HUES48 (cell line): ENCODE measurements at regions not wholly inside any gene's neighbourhood (a gene's known extent, or its start where the extent isn't known, plus 50 kb on each side); places are given as distances from the start of the nearest gene placed in this dataset.

Experiments used
- H3K27ac ChIP-seq: one replicate; pipeline ENCODE4 v1.7.0; 2013; ENCODE audit warnings: low read depth, low read length, inconsistent platforms
- H3K27me3 ChIP-seq: 2 replicates; pipeline ENCODE4 v1.6.1; 2013; ENCODE audit warnings: mild to moderate bottlenecking, low read length; ENCODE audit not compliant: control insufficient read depth, insufficient read depth
- H3K36me3 ChIP-seq: 2 replicates; pipeline ENCODE4 v1.6.1; 2013; ENCODE audit warnings: low read length; ENCODE audit not compliant: control insufficient read depth, insufficient read depth
- H3K4me1 ChIP-seq: 2 replicates; pipeline ENCODE4 v1.6.1; 2013; ENCODE audit warnings: mild to moderate bottlenecking, low read length; ENCODE audit not compliant: control insufficient read depth, insufficient read depth
- H3K4me3 ChIP-seq: 2 replicates; pipeline ENCODE4 v1.5.1; 2013; ENCODE audit warnings: mild to moderate bottlenecking, low read depth, low read length
- H3K9ac ChIP-seq: 2 replicates; pipeline ENCODE4 v1.6.1; 2013; ENCODE audit warnings: mild to moderate bottlenecking, low read depth, low read length, moderate library complexity
- H3K9me3 ChIP-seq: 2 replicates; pipeline ENCODE4 v1.6.1; 2013; ENCODE audit warnings: low read length; ENCODE audit not compliant: control insufficient read depth, insufficient read depth

- no peak overlapping the region for H3K9ac ChIP-seq
- H3K9me3 ChIP-seq = no peaks in the 10 kb centered on the region
Observed at GRCh38 chr7:124088590-124088989, 55.7 kb upstream of the TMEM229A start.

DNA sequence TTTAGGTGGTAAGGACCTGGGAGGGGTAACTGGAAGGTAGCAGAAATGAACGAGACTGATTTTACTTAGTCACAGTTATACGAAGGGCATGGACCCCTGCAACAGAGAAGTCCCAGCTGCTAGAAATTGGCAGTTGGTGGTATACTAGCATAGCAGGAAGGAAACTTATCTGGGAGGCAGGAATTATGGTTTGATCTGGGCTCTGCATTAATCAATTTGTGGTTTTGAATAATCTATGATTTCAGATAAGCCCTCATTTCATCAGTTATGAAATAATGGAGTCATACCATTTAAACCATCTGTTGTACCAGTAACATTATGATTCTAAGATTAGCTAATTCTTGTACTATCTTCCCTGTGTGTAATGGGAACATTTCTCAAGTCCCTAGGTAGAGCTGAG, 54.0 kb upstream of the TMEM229A start:
- Histone ChIP-seq H3K4me3 (no peak overlapping the region), H3K9ac (no peak overlapping the region), H3K4me1 (no peaks in the 10 kb centered on the region), H3K27ac (no peak overlapping the region), H3K36me3 (no peaks in the 10 kb centered on the region), H3K27me3 (no peaks in the 10 kb centered on the region), H3K9me3 (no peaks in the 10 kb centered on the region)

More at GRCh38 chr7:124088590-124088989, 55.7 kb upstream of the TMEM229A start:
- Histone ChIP-seq H3K27ac (no peak overlapping the region), H3K4me1 (no peaks in the 10 kb centered on the region), H3K27me3 (no peaks in the 10 kb centered on the region), H3K4me3 (no peak overlapping the region), H3K36me3 (no peaks in the 10 kb centered on the region)

GRCh38 chr7:124085179-124085578, 52.3 kb upstream of the TMEM229A start:
- no peak overlapping the region for H3K4me3 ChIP-seq
- H3K4me1 ChIP-seq = no peaks in the 10 kb centered on the region
- H3K27ac ChIP-seq = no peak overlapping the region
- H3K9ac ChIP-seq = no peak overlapping the region
- H3K9me3 ChIP-seq = no peaks in the 10 kb centered on the region
- H3K27me3 ChIP-seq = no peaks in the 10 kb centered on the region
- H3K36me3 ChIP-seq = no peaks in the 10 kb centered on the region

DNA sequence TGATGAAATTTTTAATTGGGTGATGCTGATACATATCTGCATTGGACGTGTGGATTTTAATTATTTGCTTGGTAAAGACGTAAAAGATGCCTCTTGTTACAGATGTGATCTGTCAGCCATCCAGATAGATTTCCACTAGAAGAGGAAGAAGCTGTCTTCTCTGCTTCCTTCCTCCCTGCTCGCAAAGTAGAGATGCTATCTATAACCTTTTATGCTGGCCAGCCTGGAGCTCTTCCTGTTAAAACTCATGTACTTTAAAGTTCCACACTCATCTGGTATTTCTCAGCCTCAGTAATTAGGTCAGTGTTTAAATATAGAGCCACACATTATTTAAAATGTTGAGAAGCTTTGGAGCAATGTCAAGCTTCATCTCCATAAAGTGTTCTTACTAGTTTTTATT, 51.2 kb upstream of the TMEM229A start:
- H3K9ac ChIP-seq = no peak overlapping the region
- no peaks in the 10 kb centered on the region for H3K9me3 ChIP-seq
- no peak overlapping the region for H3K4me3 ChIP-seq
- H3K27me3 ChIP-seq = no peaks in the 10 kb centered on the region
- no peak overlapping the region for H3K27ac ChIP-seq
- no peaks in the 10 kb centered on the region for H3K36me3 ChIP-seq
- H3K4me1 ChIP-seq = no peaks in the 10 kb centered on the region
